Medulla oblongata (tissue), 1 donor: ENCODE measurements at regions not wholly inside any gene's neighbourhood (a gene's known extent, or its start where the extent isn't known, plus 50 kb on each side); places are given as distances from the start of the nearest gene placed in this dataset.
"Not testable (repeated sequence)": the region's sequence is repeated elsewhere in the genome, so short reads cannot be mapped to it uniquely, and the experiment has no call there.

Experiments used
- DNase-seq: peaks from one replicate; pipeline ENCODE4 v3.0.0-alpha.2; 2015; ENCODE audit errors: extremely low spot score

GRCh38 chr11:70548976-70549375, 150.6 kb downstream of the CTTN start:
- DNase-seq: no peak

DNA sequence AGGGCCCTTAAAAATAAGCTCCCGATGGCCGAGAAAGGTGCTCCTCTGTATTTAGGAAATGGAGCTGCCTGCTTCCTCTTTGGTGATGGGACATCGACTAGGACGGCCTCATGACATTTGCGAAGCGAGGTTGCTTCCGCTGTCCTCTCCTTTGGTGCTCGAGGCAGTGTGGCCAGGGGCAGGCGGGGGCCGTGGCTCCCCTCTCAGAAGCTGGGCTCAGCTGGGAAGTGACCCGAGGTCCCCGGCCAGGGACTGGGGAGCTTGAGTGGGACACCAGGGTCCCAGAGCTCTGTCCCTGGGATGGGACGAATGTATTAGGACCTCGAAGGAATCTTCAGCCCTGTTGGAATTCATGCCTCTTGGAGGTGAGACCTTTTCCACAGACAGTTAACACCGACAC, 151.1 kb downstream of the CTTN start:
- no peak for DNase-seq

GRCh38 chr11:70549796-70550195, 151.5 kb downstream of the CTTN start:
- no peak for DNase-seq

DNA sequence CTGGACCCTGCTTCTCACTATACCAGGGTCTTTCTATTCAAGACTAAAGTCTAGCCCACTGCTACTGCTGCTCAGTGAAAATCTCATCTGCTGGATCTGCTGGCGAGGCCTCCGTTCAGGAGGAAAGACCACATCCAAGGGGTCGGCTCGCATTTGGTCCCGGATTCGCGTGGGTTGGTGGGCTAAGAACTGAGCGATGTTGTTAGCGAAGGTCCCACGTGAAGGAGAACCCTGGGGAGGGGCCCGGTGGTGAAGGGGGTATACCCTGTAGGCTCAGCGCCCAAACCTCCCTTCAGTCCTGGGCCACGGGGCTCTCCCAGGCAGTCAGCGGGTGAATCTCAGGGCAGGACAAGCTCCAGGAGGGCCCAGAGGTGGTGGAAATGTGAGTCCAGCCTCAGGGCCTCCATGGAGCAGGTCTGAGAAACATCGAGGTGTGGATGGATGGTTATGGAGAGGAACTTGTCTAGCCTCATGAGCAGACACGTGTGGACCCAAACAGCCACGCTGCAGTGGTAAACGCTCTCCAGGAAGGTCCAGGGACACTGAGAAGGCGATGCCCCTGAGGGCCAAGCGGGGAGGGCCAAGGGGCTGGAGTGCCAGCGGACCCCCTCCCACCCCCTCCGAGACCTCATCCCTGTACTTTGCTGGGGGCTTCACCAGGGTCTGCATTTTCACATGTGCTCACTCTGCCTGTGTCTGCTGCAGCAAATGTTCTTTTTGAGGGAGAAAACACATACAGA, 152.3 kb downstream of the CTTN start:
- no peak for DNase-seq

DNA sequence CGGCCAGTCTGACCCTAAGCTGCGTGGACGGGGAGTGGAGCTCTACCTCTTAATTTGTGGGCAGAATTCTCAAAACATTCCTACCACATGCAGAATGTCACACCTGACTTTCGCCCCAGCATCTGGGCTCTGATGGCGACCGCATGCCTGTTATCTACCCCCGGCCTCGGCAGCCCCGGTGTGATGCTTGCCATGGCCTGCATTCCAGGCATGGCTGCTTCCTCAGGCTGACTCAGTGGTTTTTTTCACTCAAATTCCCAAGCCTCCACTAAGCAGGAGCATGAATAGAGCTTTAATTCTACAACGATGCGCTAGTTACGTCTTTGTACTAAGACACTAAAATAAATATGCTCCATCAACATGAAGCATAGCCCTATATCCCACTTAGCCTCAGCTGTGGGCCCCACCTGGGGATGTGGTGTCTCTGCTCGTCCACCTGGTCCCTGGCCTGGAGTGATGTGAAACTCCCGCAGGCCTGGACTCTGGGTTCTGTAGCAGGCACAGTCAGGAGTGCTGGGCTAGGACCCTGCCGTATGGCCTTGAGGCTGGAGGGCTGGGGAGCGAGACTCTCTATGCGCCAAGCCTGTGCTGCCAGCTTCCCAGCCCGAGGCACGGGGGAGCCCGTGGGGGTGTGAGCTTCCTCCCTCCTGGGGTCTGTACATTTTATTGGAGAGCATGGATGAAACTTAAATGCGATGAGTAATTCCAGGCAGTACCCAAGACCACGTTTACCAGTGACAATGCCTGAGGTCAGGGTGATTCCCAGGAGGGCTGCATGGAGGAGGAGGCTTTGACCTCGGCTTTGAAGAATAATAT, 153.2 kb downstream of the CTTN start:
- no peak for DNase-seq

DNA sequence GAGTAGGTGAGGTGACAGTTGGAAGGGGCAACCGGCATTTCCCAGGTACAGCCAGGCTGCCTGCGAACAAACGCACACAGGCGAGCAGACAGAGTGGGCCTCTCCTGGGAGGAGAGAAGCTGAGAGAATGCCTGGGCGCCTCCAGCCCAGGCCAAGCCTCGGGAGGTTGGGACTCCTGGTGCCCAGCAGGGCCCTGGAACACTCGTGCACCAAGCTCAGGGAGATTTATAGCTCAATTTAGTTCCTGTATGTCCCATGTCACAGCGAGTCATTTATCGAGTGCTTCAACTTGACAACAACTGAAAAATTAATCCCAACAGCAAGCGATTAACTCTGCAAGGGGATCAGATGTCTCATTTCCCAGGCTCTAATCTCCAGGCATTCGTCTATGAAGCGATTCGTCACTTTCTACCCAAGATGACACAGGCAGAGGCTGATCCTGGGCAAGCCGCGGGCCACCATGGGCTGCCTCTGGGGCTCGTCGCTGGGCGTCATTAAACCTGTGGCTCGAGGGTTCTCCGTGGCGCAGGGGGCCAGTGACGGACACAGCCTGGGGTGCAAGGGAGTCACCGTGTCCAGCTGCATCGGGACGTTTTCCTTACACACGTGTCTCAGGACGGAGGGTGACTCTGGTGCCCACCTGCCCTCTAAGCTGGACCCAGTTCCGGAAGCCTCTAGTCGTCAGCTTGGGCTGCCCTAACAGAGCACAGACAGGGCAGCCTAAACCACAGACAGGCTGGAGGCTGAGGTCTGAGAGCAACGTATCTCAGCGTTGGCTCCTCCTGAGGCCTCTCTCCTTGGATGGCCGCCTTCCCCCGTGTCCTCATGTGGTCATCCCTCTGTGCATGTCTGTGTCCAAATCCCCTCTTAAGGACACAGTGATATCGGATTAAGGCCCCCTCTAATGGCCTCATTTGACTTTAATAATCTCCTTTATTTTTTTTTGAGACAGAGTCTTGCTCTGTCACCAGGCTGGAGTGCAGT, 154.1 kb downstream of the CTTN start:
- DNase-seq: no peak

DNA sequence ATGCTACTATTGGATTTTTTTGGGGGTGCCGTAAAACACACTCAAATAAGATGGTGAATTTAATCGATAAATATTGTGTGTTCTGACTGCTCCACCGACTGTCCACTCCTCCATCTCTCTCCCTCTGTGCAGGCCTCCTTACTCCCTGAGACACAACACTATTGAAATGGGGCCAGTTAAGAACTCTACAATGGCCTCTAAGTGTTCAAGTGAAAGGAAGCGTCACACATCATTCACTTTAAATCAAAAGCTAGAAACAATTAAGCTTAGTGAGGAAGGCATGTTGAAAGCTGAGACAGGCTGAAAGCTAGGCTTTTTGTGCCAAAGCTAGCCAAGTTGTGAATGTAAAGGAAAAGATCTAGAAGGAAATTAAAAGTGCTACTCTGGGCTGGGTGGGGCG, 156.7 kb downstream of the CTTN start:
- no peak for DNase-seq

DNA sequence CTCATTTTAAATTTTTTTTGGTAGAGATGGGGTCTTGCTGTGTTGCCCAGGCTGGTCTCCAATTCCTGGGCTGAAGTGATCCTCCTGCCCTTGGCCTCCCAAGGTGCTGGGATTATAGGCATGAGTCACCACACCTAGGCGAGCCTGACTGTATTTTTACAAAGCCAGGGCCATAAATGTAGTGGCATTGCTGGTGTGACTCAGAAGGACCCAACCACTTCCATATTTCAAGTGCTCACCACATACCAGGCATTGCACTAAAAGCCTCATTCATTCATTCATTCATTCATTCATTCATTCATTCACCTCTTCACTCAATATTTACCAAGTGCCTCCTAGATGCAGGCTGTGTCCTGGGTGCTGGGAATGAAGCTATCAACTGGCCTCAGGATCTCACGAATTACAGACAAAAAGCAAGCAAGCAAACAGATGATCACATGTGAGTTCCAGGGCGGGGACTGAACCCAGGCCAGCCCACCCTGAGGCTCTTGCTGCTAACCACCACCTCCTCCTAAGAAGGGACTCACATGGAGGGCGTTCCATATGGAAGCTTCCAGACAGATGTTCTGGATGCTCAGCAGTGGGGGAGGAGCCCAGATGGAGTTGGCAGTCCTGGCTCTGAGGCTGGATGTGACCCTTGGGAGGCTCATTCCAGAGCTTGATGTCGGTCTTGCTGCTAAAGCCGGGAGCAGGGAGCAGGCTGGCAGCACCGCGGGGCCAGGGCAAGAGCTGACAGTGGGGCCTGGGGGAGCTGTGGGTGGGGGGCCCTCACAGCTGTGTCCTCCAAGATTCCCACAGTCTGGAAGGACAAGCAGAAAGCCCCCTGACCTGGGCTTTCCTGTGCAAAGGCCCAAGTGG, 158.8 kb downstream of the CTTN start:
- no peak for DNase-seq

DNA sequence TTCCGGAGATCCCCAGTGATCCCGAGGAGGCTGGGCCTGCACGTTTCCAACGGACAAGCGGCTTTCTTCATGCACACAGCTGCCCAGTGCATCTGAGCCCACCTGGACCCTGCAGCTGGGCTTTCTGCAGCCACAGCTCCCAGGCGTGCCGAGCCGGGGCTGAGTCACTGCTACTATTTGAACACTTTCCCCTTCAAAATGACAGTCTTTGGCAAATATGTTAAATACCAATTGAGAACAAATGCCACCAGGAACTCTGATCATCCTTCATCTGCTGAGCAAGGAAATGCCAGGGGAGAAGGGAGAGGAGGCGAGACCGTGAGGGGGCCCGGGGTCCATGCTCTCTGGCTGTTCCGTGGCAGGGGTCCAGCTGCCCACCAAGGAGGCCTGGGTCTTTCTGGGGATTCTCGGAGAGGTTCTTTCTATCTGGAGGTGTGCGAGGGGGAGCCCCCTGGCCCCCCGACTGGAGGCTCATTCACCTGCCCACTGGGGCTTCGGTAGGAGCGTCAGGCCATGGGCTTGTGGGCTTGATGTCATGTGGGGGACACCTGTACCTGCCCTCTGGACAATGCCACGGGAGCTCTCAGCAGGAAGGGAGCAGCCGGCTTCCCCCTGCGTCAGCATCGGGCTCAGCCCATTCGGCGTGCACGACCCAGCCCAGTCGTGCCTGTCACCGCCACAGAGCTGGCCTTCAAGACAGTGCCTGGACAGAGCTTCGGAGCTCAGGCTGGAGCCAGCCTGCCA, 159.6 kb downstream of the CTTN start:
- no peak for DNase-seq

DNA sequence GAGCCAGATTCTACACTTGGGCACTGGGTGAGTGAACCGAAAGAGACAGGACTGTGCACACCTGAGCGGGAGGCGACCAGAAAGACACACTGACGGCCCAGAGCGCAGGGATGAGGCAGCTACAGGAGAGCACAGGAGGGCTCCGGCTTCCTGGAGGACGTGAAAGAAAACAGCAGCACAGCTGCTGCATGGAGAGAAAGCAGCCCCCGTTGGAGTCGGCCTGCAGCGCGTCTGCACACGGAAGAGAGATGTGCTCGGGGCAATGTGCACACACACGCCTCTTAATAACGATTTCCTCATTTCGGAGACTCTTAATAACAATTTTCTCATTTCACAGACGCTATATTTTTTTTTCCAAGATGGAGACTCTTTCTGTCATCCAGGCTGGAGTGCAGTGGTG, 160.4 kb downstream of the CTTN start:
- DNase-seq: no peak

GRCh38 chr11:70559516-70559915, 161.2 kb downstream of the CTTN start:
- DNase-seq: no peak

GRCh38 chr11:70560621-70561020, 162.3 kb downstream of the CTTN start:
- not testable (repeated sequence) for DNase-seq

DNA sequence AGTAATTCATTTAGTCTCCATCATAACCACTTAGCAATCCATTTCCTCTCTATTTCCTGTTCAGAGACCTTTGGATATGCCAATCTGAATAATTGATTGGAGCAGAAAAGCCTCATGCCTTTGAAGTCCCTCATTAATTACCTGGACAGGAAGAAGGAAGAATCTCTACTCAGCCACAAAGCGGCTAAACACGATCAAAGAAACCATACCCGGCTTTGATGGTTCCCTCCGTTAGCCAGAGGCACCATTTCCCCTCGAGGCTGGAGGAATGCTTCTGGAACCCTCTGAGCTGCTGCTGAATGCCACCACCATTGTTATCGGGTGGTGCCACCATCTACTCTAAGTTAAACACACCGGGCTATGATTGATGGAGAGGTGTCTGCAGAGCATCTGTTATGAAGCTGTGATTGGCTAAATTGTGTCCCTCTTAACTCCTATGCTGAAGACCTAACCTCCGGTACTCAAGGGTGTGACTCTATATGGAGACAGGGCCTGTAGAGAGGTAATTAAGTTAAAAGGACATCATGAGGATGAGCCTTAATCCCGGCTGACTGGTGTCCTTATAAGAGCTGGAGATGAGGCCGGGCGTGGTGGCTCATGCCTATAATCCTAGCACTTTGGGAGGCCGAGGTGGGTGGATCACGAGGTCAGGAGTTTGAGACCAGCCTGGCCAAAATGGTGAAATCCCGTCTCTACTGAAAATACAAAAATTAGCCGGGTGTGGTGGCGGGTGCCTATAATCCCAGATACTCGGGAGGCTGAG, 168.6 kb downstream of the CTTN start:
- DNase-seq: no peak

GRCh38 chr11:70567680-70568034, 169.3 kb downstream of the CTTN start:
- DNase-seq: no peak

- peak; percentile 40 for DNase-seq
Observed at GRCh38 chr11:70568035-70568813, 169.9 kb downstream of the CTTN start.

- no peak for DNase-seq
Observed at GRCh38 chr11:70568814-70569617, 170.7 kb downstream of the CTTN start.

DNA sequence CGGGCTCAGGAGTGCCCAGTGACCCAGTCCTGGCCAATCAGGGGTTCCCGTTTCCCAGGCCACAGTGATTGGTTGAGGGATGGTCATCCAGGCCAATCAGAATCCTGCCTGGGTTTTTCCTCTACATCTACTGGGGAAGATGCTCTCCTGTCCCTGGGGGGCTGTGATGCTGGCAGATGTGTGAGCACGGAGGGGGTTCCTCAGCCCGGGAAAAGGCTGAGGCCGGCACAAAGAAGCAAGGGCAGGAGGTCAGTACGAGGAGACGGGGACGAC, 171.2 kb downstream of the CTTN start:
- no peak for DNase-seq

- no peak for DNase-seq
Observed at GRCh38 chr11:70569996-70570692, 171.8 kb downstream of the CTTN start.
